KMS-11 (cell line): ENCODE measurements at regions not wholly inside any gene's neighbourhood (a gene's known extent, or its start where the extent isn't known, plus 50 kb on each side); places are given as distances from the start of the nearest gene placed in this dataset.

Experiments
- H2AFZ ChIP-seq: fragments of 200-600 bp; sonication (generic); 2 replicates; pipeline ENCODE4 v1.6.1; 2016; ENCODE audit warnings: antibody characterized with exemption, mixed run types, low read depth
- H3K27ac ChIP-seq: fragments of 200-600 bp; sonication (generic); 2 replicates; pipeline ENCODE4 v1.6.1; 2016; ENCODE audit warnings: mild to moderate bottlenecking, mixed run types
- H3K27me3 ChIP-seq: fragments of 200-600 bp; sonication (generic); 2 replicates; pipeline ENCODE4 v1.6.1; 2017; ENCODE audit warnings: mild to moderate bottlenecking, low read depth, mixed run types, moderate library complexity; ENCODE audit not compliant: insufficient read depth
- H3K36me3 ChIP-seq: fragments of 200-600 bp; sonication (generic); 2 replicates; pipeline ENCODE4 v1.6.1; 2017; ENCODE audit warnings: mild to moderate bottlenecking, mixed run types; ENCODE audit not compliant: insufficient read depth
- H3K4me1 ChIP-seq: fragments of 200-600 bp; sonication (generic); 2 replicates; pipeline ENCODE4 v1.6.1; 2016; ENCODE audit warnings: mild to moderate bottlenecking, low read depth, mixed run types; ENCODE audit not compliant: poor library complexity, severe bottlenecking
- H3K4me2 ChIP-seq: fragments of 200-600 bp; sonication (generic); 2 replicates; pipeline ENCODE4 v1.7.0; 2016; ENCODE audit warnings: mild to moderate bottlenecking, mixed run types
- H3K4me3 ChIP-seq: fragments of 200-600 bp; sonication (generic); IDR thresholded peaks from 2 replicates; pipeline ENCODE4 v1.6.1; 2017; ENCODE audit warnings: low read depth, low read length, mixed read lengths; ENCODE audit not compliant: insufficient read depth
- H3K79me2 ChIP-seq: fragments of 200-600 bp; sonication (generic); 2 replicates; pipeline ENCODE4 v1.6.1; 2016; ENCODE audit warnings: low read depth, mixed run types; ENCODE audit not compliant: insufficient read depth
- H3K9ac ChIP-seq: fragments of 200-600 bp; sonication (generic); 2 replicates; pipeline ENCODE4 v1.6.1; 2016; ENCODE audit warnings: mild to moderate bottlenecking, mixed run types
- H4K20me1 ChIP-seq: fragments of 200-600 bp; sonication (generic); 2 replicates; pipeline ENCODE4 v1.6.1; 2016; ENCODE audit warnings: mild to moderate bottlenecking, mixed run types; ENCODE audit not compliant: insufficient read depth
- CTCF ChIP-seq: fragments of 200-600 bp; sonication (generic); conservative IDR thresholded peaks from 2 replicates; pipeline ENCODE4 v1.6.1; 2017; ENCODE audit warnings: low read depth, mild to moderate bottlenecking, antibody characterized with exemption, low read length, moderate library complexity, mixed read lengths

- Histone ChIP-seq H4K20me1 (no peaks in the 10 kb centered on the region), H3K9ac (no peak overlapping the region), H3K79me2 (no peaks in the 10 kb centered on the region), H3K36me3 (no peaks in the 10 kb centered on the region), H3K4me3 (no peak overlapping the region), H3K27me3 (no peaks in the 10 kb centered on the region), H3K27ac (no peak overlapping the region), H2AFZ (no peak overlapping the region), H3K4me2 (no peak overlapping the region), H3K4me1 (peaks cover 23% of the 10 kb centered on the region)
- no peak for TF ChIP-seq CTCF
Observed at GRCh38 chr1:234734412-234734835, 124.4 kb upstream of the IRF2BP2 start.

- no peaks in the 10 kb centered on the region for H3K36me3 ChIP-seq
- H3K4me2 ChIP-seq: no peak overlapping the region
- no peak overlapping the region for H3K27ac ChIP-seq
- no peak for TF ChIP-seq CTCF
- peaks cover 23% of the 10 kb centered on the region for H3K4me1 ChIP-seq
- H3K4me3 ChIP-seq: no peak overlapping the region
- H4K20me1 ChIP-seq: no peaks in the 10 kb centered on the region
- no peak overlapping the region for H2AFZ ChIP-seq
- no peaks in the 10 kb centered on the region for H3K27me3 ChIP-seq
- H3K9ac ChIP-seq: no peak overlapping the region
- H3K79me2 ChIP-seq: no peaks in the 10 kb centered on the region
Observed at GRCh38 chr1:234733427-234733826, 123.4 kb upstream of the IRF2BP2 start.

GRCh38 chr1:234732671-234733390, 122.9 kb upstream of the IRF2BP2 start:
- Histone ChIP-seq H3K36me3 (no peaks in the 10 kb centered on the region), H3K79me2 (no peaks in the 10 kb centered on the region), H3K27ac (no peak overlapping the region), H2AFZ (no peak overlapping the region), H3K27me3 (no peaks in the 10 kb centered on the region), H3K9ac (no peak overlapping the region), H3K4me2 (no peak overlapping the region), H4K20me1 (no peaks in the 10 kb centered on the region), H3K4me3 (no peak overlapping the region), H3K4me1 (peaks cover 26% of the 10 kb centered on the region)
- no peak for TF ChIP-seq CTCF

- H4K20me1 ChIP-seq: no peaks in the 10 kb centered on the region
- H2AFZ ChIP-seq: no peak overlapping the region
- no peak overlapping the region for H3K4me3 ChIP-seq
- TF ChIP-seq CTCF: no peak
- no peaks in the 10 kb centered on the region for H3K79me2 ChIP-seq
- peaks cover 31% of the 10 kb centered on the region for H3K4me1 ChIP-seq
- no peaks in the 10 kb centered on the region for H3K36me3 ChIP-seq
- H3K27ac ChIP-seq: no peak overlapping the region
- no peaks in the 10 kb centered on the region for H3K27me3 ChIP-seq
- no peak overlapping the region for H3K9ac ChIP-seq
- no peak overlapping the region for H3K4me2 ChIP-seq
Observed at GRCh38 chr1:234732260-234732659, 122.3 kb upstream of the IRF2BP2 start.
